ENCODE measurements at regions not wholly inside any gene's neighbourhood (a gene's known extent, or its start where the extent isn't known, plus 50 kb on each side); places are given as distances from the start of the nearest gene placed in this dataset.

- Histone ChIP-seq H2AFZ (ENCODE audit: low read depth, low read length, poor library complexity, severe bottlenecking) (no peak overlapping the region), H3K4me2 (ENCODE audit: low read length) (no peak overlapping the region), H4K20me1 (ENCODE audit: insufficient read depth) (no peaks in the 10 kb centered on the region), H3K9me2 (ENCODE audit: insufficient read depth) (no peaks in the 10 kb centered on the region), H3K9ac (ENCODE audit: low read length) (no peak overlapping the region), H3K36me3 (ENCODE audit: control insufficient read depth in 1 of 2, insufficient read depth in 2 of 2, low read length in 2 of 2) (no peaks in the 10 kb centered on the region), H3K79me2 (ENCODE audit: insufficient read depth, low read length) (no peaks in the 10 kb centered on the region), H3K4me1 (ENCODE audit: control insufficient read depth in 1 of 2, insufficient read depth in 2 of 2, low read length in 2 of 2) (no peaks in the 10 kb centered on the region), H3K4me3 (replicated peaks in 1 of 2; ENCODE audit: low read depth in 1 of 2, low read length in 2 of 2) (no peak overlapping the region), H3K27ac (ENCODE audit: low read depth, low read length) (no peak overlapping the region), H3K27me3 (ENCODE audit: insufficient read depth, low read length) (no peaks in the 10 kb centered on the region), H3K9me3 (ENCODE audit: control insufficient read depth in 1 of 2, insufficient read depth in 1 of 2, low read depth in 1 of 2, low read length in 2 of 2) (peaks cover 0 to 10% of the 10 kb centered on the region in 2 experiments; a peak in 2 of 4 replicates)
- ChIA-PET CTCF (no interaction called here), POLR2A (no interaction called here), RAD21 (ENCODE audit: low non-redundant PET in 1 of 2, low total read pairs in 2 of 2, uncharacterized antibody in 2 of 2, unreplicated experiment in 2 of 2) (no interaction called here)
- no peak for DNase-seq (ENCODE audit: low read depth, low spot score)
- no peak for ATAC-seq
- intact Hi-C loops (cut with micrococcal nuclease) = no loop called here
- no TSS peak for BruUV-seq (replicated peaks)
- TF ChIP-seq EZH2phosphoT487 (IDR thresholded peaks at IDR 0.05; ENCODE audit: borderline replicate concordance) (no peak), JUND (IDR thresholded peaks at IDR 0.05) (no peak), POLR2A (IDR thresholded peaks at IDR 0.05; ENCODE audit: borderline replicate concordance, extremely low read depth, insufficient read depth, insufficient read length) (no peak), YY1 (IDR thresholded peaks at IDR 0.05; ENCODE audit: extremely low read depth, insufficient replicate concordance, low read depth, low read length) (no peak), CEBPB (IDR thresholded peaks at IDR 0.05; ENCODE audit: low read depth) (no peak), SIN3A (IDR thresholded peaks at IDR 0.05; ENCODE audit: low read depth) (no peak), EGR1 (IDR thresholded peaks at IDR 0.05; ENCODE audit: low read depth) (no peak)
Measured at GRCh38 chr7:145313551-145313950, 477.7 kb upstream of the TPK1 start.

GRCh38 chr7:145293754-145294153 lies 457.9 kb upstream of the TPK1 start:
- Histone ChIP-seq H3K27me3 (ENCODE audit: insufficient read depth, low read length) (no peaks in the 10 kb centered on the region), H3K4me2 (ENCODE audit: low read length) (no peak overlapping the region), H3K27ac (ENCODE audit: low read depth, low read length) (no peak overlapping the region), H3K4me1 (ENCODE audit: control insufficient read depth in 1 of 2, insufficient read depth in 2 of 2, low read length in 2 of 2) (no peaks in the 10 kb centered on the region), H3K4me3 (replicated peaks in 1 of 2; ENCODE audit: low read depth in 1 of 2, low read length in 2 of 2) (no peak overlapping the region), H4K20me1 (ENCODE audit: insufficient read depth) (no peaks in the 10 kb centered on the region), H3K9ac (ENCODE audit: low read length) (no peak overlapping the region), H3K79me2 (ENCODE audit: insufficient read depth, low read length) (no peaks in the 10 kb centered on the region), H2AFZ (ENCODE audit: low read depth, low read length, poor library complexity, severe bottlenecking) (no peak overlapping the region), H3K9me3 (ENCODE audit: control insufficient read depth in 1 of 2, insufficient read depth in 1 of 2, low read depth in 1 of 2, low read length in 2 of 2) (peaks cover 8% of the 10 kb centered on the region in 2 experiments; a peak in 2 of 4 replicates), H3K9me2 (ENCODE audit: insufficient read depth) (no peaks in the 10 kb centered on the region), H3K36me3 (ENCODE audit: control insufficient read depth in 1 of 2, insufficient read depth in 2 of 2, low read length in 2 of 2) (no peaks in the 10 kb centered on the region)
- ChIA-PET CTCF (no interaction called here), RAD21 (ENCODE audit: low non-redundant PET in 1 of 2, low total read pairs in 2 of 2, uncharacterized antibody in 2 of 2, unreplicated experiment in 2 of 2) (no interaction called here), POLR2A (no interaction called here)
- TF ChIP-seq REST (IDR thresholded peaks at IDR 0.05; ENCODE audit: low read depth) = no peak
- TF ChIP-seq RAD21 (IDR thresholded peaks at IDR 0.05; ENCODE audit: low read depth) = no peak
- TF ChIP-seq CEBPB (IDR thresholded peaks at IDR 0.05; ENCODE audit: low read depth) = no peak
- TF ChIP-seq, protein P1, sequence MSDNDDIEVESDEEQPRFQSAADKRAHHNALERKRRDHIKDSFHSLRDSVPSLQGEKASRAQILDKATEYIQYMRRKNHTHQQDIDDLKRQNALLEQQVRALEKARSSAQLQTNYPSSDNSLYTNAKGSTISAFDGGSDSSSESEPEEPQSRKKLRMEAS (IDR thresholded peaks at IDR 0.05) = no peak
- BruUV-seq (replicated peaks) = no TSS peak
- intact Hi-C loops (cut with micrococcal nuclease) = no loop called here
- ATAC-seq = no peak
- DNase-seq (ENCODE audit: low read depth, low spot score) = no peak

All from HCT116 (cell line).